ENCODE measurements at regions not wholly inside any gene's neighbourhood (a gene's known extent, or its start where the extent isn't known, plus 50 kb on each side); places are given as distances from the start of the nearest gene placed in this dataset.
"Not testable (repeated sequence)": the region's sequence is repeated elsewhere in the genome, so short reads cannot be mapped to it uniquely, and the experiment has no call there.

GRCh38 chr2:81093031-81093430 lies 788.5 kb upstream of the LRRTM1 start:
- no peak for DNase-seq

- DNase-seq, result no peak
Measured at GRCh38 chr2:81087646-81088045, 783.1 kb upstream of the LRRTM1 start.

DNA sequence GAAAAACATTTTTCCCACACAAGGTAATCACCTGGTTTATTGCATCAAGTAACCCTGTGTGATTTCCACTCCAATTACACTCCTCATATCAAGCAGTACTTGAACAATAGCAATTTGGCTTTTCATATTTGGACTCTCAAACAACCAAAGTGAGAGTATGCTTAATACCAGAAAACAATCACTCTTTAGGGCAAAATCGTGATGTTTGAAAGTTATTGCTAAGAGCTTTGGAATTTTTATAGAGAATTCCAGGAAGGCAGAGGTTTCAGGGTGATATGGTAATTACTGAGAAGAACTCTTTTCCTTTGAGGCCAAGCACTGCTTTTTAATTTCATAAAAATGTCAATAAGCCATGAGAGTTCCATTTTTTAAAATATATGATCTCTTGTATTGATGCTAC lies 779.5 kb upstream of the LRRTM1 start:
- DNase-seq, result no peak

- no peak for DNase-seq
Measured at GRCh38 chr2:81078631-81079030, 774.1 kb upstream of the LRRTM1 start.

- no peak for DNase-seq
Measured at GRCh38 chr2:81078102-81078501, 773.5 kb upstream of the LRRTM1 start.

- no peak for DNase-seq
Measured at GRCh38 chr2:81077396-81077795, 772.8 kb upstream of the LRRTM1 start.

GRCh38 chr2:81073412-81073811 lies 768.9 kb upstream of the LRRTM1 start:
- no peak for DNase-seq

DNA sequence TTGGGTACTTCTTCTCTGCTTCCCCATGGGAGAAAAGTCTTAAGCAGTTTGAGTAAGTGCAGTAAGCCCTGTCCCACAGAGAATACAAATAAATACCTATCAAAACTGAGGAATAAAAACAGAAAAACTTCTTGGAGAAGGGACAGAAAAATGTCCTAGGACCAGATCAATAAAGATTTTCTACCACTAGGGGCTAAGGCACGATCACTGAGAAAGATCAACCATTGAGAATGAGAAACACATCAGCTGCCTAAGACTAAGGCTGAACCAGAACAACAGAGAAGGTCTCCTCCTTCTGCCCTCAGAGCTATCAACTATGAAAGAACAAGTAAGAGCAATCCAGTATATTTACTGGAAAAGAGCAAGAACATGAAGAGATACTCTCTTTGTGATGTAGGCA lies 763.6 kb upstream of the LRRTM1 start:
- DNase-seq, result no peak

- DNase-seq, result no peak
Measured at GRCh38 chr2:81061016-81061415, 756.5 kb upstream of the LRRTM1 start.

DNA sequence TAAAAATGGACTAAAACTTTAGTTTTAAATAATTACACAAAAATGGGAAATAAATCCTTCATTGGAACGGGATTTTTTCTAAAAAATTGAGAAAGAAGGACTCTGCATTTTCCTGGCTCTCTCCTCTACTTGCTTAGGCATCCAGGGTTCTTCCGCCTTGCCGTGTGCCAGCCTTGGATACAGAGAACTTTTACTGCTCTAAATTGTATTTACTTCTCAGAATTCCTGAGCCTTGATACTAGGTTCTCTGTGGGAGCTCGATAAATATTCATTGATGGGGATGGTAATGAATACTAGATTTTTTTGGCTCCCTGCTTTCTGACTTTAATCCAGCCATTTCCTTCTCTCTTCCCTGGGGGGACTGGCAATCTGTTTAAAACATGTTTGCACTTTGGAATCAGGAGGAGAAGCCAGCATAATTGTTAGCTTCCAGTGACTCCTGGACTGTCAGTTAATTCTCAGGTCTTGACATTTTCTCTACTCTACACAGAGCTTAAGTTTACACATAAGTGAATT lies 746.1 kb upstream of the LRRTM1 start:
- no peak for DNase-seq

GRCh38 chr2:81043681-81044080 lies 739.1 kb upstream of the LRRTM1 start:
- no peak for DNase-seq

DNA sequence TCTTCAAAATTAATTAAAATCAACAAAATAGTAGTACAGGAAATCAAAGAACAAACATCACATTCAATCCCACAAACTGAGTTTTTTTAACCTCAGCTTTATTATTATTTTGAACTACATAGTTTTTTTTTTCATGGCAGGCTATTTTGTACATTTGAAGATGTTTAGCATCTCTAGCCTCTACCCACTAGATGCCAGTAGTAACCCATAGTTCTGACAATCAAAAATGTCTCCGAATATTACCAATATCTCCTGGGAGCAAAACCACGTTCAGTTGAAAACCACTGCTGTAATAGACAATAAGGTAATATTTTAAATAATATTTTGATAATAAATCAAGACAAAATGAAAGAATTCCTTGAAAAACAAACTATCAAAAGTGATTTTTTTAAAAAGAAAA lies 702.6 kb upstream of the LRRTM1 start:
- DNase-seq, result no peak

DNA sequence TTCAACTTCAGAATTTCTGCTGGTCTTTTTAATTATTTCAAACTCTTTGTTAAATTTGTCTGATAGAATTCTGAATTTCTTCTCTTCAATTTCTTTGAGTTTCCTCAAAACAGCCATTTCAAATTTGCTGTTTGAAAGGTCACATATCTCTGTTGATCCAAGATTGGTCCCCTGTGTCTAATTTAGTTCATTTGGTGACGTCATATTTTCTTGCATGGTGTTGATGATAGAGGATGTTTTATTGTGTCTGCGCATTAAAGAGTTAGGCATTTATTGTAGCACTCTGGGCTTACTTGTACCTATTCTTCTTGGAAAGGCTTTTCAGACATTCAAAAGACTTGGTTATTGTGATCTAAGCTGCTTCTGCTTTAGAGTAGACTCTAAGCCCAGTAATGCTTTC lies 698.4 kb upstream of the LRRTM1 start:
- DNase-seq, result no peak

GRCh38 chr2:80987466-80987865 lies 682.9 kb upstream of the LRRTM1 start:
- DNase-seq, result no peak

- DNase-seq, result no peak
Measured at GRCh38 chr2:80969900-80970299, 665.3 kb upstream of the LRRTM1 start.

DNA sequence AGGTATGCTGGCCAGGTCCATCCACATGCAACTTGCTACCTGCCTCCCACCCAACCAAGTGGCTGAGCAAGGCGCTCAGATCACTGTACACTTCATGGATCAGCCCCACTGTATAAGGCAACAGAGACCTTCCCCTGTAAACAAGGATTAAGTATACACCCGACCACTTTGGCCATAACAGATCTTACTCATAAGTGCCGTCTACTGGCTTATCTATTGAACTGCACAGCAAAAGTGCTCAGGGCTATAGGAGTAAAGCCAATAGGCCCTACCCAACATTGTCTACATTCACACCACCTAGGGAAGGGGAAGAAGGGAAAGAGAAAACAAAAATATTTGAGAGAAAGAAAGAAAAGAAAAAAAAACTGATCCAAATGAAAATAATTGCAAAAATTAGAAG lies 663.9 kb upstream of the LRRTM1 start:
- DNase-seq, result no peak

DNA sequence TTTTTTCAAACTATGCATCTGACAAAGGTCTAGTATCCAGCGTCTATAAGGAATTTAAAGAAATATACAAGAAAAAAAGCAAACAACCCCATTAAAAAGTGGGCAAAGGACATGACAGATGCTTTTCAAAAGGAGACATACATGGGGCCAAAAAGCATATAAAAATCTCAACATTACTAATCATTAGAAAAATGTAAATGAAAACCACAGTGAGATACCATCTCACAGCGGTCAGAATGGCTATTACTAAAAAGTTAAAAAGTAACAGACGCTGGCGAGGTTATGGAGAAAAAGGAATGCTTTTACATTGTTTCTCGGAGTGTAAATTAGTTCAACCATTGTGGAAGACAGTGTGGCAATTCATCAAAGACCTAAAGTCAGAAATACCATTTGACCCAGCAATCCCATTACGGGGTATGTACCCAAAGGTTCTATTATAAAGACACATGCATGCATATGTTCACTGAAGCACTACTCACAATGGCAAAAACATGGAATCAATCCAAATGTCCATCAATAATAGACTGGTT lies 643.1 kb upstream of the LRRTM1 start:
- no peak for DNase-seq

DNA sequence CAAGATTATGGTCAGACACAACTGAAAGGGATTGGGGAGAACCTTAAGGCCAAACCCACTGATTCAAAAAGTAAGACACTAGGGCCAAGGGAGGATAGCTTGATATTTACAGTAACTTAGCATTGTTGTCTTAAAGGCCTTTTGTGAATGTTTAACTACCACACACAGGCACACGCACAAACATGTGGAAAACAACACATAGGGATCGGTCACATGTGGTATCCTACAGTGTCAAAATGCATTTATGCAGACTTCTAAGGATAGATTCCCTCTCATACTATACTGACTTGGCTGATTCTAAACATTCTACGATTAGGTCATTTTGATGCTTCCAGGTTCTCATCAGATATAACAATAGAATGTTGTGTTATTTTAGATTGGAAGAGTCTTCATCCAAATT lies 638.9 kb upstream of the LRRTM1 start:
- DNase-seq, result no peak

DNA sequence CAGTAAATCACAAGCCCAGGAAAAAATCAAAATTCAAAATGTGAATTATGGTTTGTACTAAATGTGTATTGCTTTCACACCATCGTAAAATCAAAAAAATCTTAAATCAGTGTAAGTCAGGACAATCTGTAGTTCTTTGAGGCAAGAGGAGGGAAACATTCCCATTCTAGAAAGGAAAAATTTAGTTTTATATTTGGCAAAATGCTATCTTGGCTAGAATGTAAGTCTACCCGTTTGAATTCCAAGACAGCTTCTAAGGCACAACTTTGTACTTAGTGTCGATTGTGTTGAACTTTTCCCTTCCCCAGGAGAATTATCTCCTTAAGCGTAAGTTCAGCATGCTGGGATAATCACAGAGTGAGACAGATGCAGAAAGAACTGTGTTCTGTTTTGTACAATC lies 638.2 kb upstream of the LRRTM1 start:
- DNase-seq, result no peak

GRCh38 chr2:80938463-80938862 lies 633.9 kb upstream of the LRRTM1 start:
- no peak for DNase-seq

GRCh38 chr2:80931820-80932219 lies 627.3 kb upstream of the LRRTM1 start:
- not testable (repeated sequence) for DNase-seq

GRCh38 chr2:80930777-80931176 lies 626.2 kb upstream of the LRRTM1 start:
- DNase-seq, result no peak

GRCh38 chr2:80926168-80926567 lies 621.6 kb upstream of the LRRTM1 start:
- no peak for DNase-seq

GRCh38 chr2:80896576-80896975 lies 592.0 kb upstream of the LRRTM1 start:
- DNase-seq, result no peak

DNA sequence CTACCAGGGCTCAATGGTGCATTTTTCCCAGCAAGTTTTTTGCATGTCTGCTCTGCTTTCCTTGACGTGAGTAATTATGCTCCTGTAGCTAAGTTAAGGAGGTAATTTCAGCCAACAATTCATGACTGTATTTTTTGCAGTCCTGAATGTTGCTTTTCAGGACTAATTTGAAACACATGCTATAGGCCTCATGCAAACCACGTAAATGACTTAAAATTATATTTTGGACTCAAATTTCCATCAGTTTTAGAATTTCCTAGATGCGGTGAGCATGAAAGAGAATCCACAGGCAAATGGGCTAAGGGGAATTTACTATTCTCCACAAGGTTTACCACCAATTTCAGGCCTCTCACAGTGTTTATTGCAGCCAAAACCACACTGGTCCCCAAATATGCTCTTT lies 589.9 kb upstream of the LRRTM1 start:
- no peak for DNase-seq
